ENCODE measurements at regions not wholly inside any gene's neighbourhood (a gene's known extent, or its start where the extent isn't known, plus 50 kb on each side); places are given as distances from the start of the nearest gene placed in this dataset.
A peak's percentile ranks its signal among the peaks of the same experiment; 100 is the strongest.

GRCh38 chr2:53429901-53430300 lies 337.7 kb upstream of the CHAC2 start:
- ATAC-seq (ENCODE audit: poor library complexity) (no peak), DNase-seq (no peak)
- intact Hi-C loops (cut with DNase I), result no loop called here

- intact Hi-C loops (cut with DNase I), result no loop called here
- ATAC-seq (ENCODE audit: poor library complexity) (no peak), DNase-seq (no peak)
These were observed 342.7 kb upstream of the CHAC2 start for GRCh38 chr2:53424902-53425301.

- intact Hi-C loops (cut with DNase I), result no loop called here
- no peak for DNase-seq
- no peak for ATAC-seq (ENCODE audit: poor library complexity)
These were observed 344.1 kb upstream of the CHAC2 start for GRCh38 chr2:53423465-53423864.

GRCh38 chr2:53422979-53423378 lies 344.6 kb upstream of the CHAC2 start:
- ATAC-seq (ENCODE audit: poor library complexity) (peak; percentile 56), DNase-seq (no peak)
- intact Hi-C loops (cut with DNase I), result no loop called here

GRCh38 chr2:53417385-53417784 lies 350.2 kb upstream of the CHAC2 start:
- DNase-seq (no peak), ATAC-seq (ENCODE audit: poor library complexity) (no peak)
- intact Hi-C loops (cut with DNase I), result no loop called here

- no peak for DNase-seq
- ATAC-seq (ENCODE audit: poor library complexity), result no peak
- intact Hi-C loops (cut with DNase I), result no loop called here
These were observed 360.1 kb upstream of the CHAC2 start for GRCh38 chr2:53407363-53408080.

- no peak for ATAC-seq (ENCODE audit: poor library complexity)
- DNase-seq, result no peak
- intact Hi-C loops (cut with DNase I), result no loop called here
These were observed 363.7 kb upstream of the CHAC2 start for GRCh38 chr2:53403792-53404413.

- DNase-seq (no peak), ATAC-seq (ENCODE audit: poor library complexity) (no peak)
- intact Hi-C loops (cut with DNase I), result no loop called here
These were observed 370.5 kb upstream of the CHAC2 start for GRCh38 chr2:53397085-53397484.

- intact Hi-C loops (cut with DNase I), result no loop called here
- DNase-seq (no peak), ATAC-seq (ENCODE audit: poor library complexity) (peak; percentile 97)
These were observed 386.3 kb upstream of the CHAC2 start for GRCh38 chr2:53381271-53381670.

GRCh38 chr2:53379547-53379946 lies 388.1 kb upstream of the CHAC2 start:
- DNase-seq (no peak), ATAC-seq (ENCODE audit: poor library complexity) (no peak)
- intact Hi-C loops (cut with DNase I), result no loop called here

- no peak for DNase-seq
- intact Hi-C loops (cut with DNase I), result no loop called here
- ATAC-seq (ENCODE audit: poor library complexity), result no peak
These were observed 388.8 kb upstream of the CHAC2 start for GRCh38 chr2:53378791-53379190.

GRCh38 chr2:53373126-53373525 lies 394.5 kb upstream of the CHAC2 start:
- ATAC-seq (ENCODE audit: poor library complexity) (no peak), DNase-seq (no peak)
- intact Hi-C loops (cut with DNase I), result no loop called here

GRCh38 chr2:53366543-53366942 lies 401.1 kb upstream of the CHAC2 start:
- ATAC-seq (ENCODE audit: poor library complexity), result no peak
- DNase-seq, result no peak
- intact Hi-C loops (cut with DNase I), result no loop called here

- ATAC-seq (ENCODE audit: poor library complexity) (no peak), DNase-seq (no peak)
- intact Hi-C loops (cut with DNase I), result no loop called here
These were observed 404.7 kb upstream of the CHAC2 start for GRCh38 chr2:53362934-53363333.

GRCh38 chr2:53356291-53356905 lies 411.2 kb upstream of the CHAC2 start:
- DNase-seq, result peak; percentile 31
- intact Hi-C loops (cut with DNase I), result no loop called here
- ATAC-seq (ENCODE audit: poor library complexity), result no peak

- DNase-seq, result no peak
- no peak for ATAC-seq (ENCODE audit: poor library complexity)
- intact Hi-C loops (cut with DNase I), result no loop called here
These were observed 414.2 kb upstream of the CHAC2 start for GRCh38 chr2:53353135-53354114.

GRCh38 chr2:53347269-53347668 lies 420.3 kb upstream of the CHAC2 start:
- ATAC-seq (ENCODE audit: poor library complexity), result no peak

GRCh38 chr2:53342248-53342647 lies 425.4 kb upstream of the CHAC2 start:
- ATAC-seq (ENCODE audit: poor library complexity) (no peak), DNase-seq (no peak)
- intact Hi-C loops (cut with DNase I), result no loop called here

More at GRCh38 chr2:53347269-53347668, 420.3 kb upstream of the CHAC2 start:
- intact Hi-C loops (cut with DNase I), result no loop called here
- DNase-seq, result no peak

- peak; percentile 12 for ATAC-seq (ENCODE audit: poor library complexity)
- DNase-seq, result no peak
- intact Hi-C loops (cut with DNase I), result no loop called here
These were observed 433.0 kb upstream of the CHAC2 start for GRCh38 chr2:53334610-53335009.

Measured in Right ventricle myocardium superior (tissue), 1 donor.